Astrocyte (in vitro differentiated cells and primary cell): ENCODE measurements at regions not wholly inside any gene's neighbourhood (a gene's known extent, or its start where the extent isn't known, plus 50 kb on each side); places are given as distances from the start of the nearest gene placed in this dataset.

Experiments
- DNase-seq: peaks from one replicate; pipeline ENCODE4 v3.0.0-alpha.2; 2010; ENCODE audit warnings: low read depth
- FAIRE-seq: peaks from 2 replicates; lab custom pipeline; 2011; peaks lifted over from hg19 to GRCh38; lab: Jason Lieb, UNC
- H2AFZ ChIP-seq: 2 replicates; pipeline ENCODE4 v1.6.0; 2012; ENCODE audit warnings: low read depth, low read length, inconsistent platforms
- H3K27ac ChIP-seq: 2 replicates; pipeline ENCODE4 v1.5.1; 2011; ENCODE audit warnings: low read depth, low read length, inconsistent platforms
- H3K27me3 ChIP-seq: 2 replicates; pipeline ENCODE4 v1.6.0; 2011; ENCODE audit warnings: low read length, inconsistent platforms; ENCODE audit not compliant: insufficient read depth
- H3K36me3 ChIP-seq: 2 replicates; pipeline ENCODE4 v1.5.1; 2011; ENCODE audit warnings: low read length, inconsistent platforms; ENCODE audit not compliant: insufficient read depth
- H3K4me1 ChIP-seq: 2 replicates; pipeline ENCODE4 v1.5.1; 2011; ENCODE audit warnings: low read length, inconsistent platforms; ENCODE audit not compliant: insufficient read depth
- H3K4me2 ChIP-seq: 2 replicates; pipeline ENCODE4 v1.6.0; 2012; ENCODE audit warnings: low read length, inconsistent platforms
- H3K4me3 ChIP-seq: 2 replicates; pipeline ENCODE4 v1.5.1; 2011; ENCODE audit warnings: low read depth, mild to moderate bottlenecking, low read length, inconsistent platforms; ENCODE audit not compliant: insufficient read depth
- H3K79me2 ChIP-seq: 2 replicates; pipeline ENCODE4 v1.6.0; 2012; ENCODE audit warnings: mild to moderate bottlenecking, low read length, inconsistent platforms; ENCODE audit not compliant: insufficient read depth
- H3K9ac ChIP-seq: 2 replicates; pipeline ENCODE4 v1.6.0; 2012; ENCODE audit warnings: mild to moderate bottlenecking, low read length, inconsistent platforms
- H3K9me3 ChIP-seq: 2 replicates; pipeline ENCODE4 v1.5.1; 2012; ENCODE audit warnings: low read depth, mild to moderate bottlenecking, low read length, inconsistent platforms; ENCODE audit not compliant: insufficient read depth
- H4K20me1 ChIP-seq: 2 replicates; pipeline ENCODE4 v1.6.0; 2012; ENCODE audit warnings: low read length, inconsistent platforms; ENCODE audit not compliant: insufficient read depth
- H3K27ac Mint-ChIP-seq: one replicate; pipeline ENCODE4 v1.8.0; 2021; ENCODE audit warnings: mild to moderate bottlenecking, mixed read lengths; ENCODE audit not compliant: unreplicated experiment
- H3K27me3 Mint-ChIP-seq: one replicate; pipeline ENCODE4 v1.8.0; 2021; ENCODE audit warnings: low read depth, mixed read lengths; ENCODE audit not compliant: unreplicated experiment
- H3K36me3 Mint-ChIP-seq: one replicate; pipeline ENCODE4 v1.8.0; 2021; ENCODE audit warnings: low read depth, mixed read lengths; ENCODE audit not compliant: unreplicated experiment
- H3K4me1 Mint-ChIP-seq: one replicate; pipeline ENCODE4 v1.8.0; 2021; ENCODE audit warnings: low read depth, mixed read lengths; ENCODE audit not compliant: unreplicated experiment
- H3K4me3 Mint-ChIP-seq: one replicate; pipeline ENCODE4 v1.8.0; 2021; ENCODE audit warnings: mild to moderate bottlenecking, moderate library complexity, mixed read lengths; ENCODE audit not compliant: unreplicated experiment
- H3K9me3 Mint-ChIP-seq: one replicate; pipeline ENCODE4 v1.8.0; 2021; ENCODE audit warnings: mild to moderate bottlenecking, mixed read lengths; ENCODE audit not compliant: unreplicated experiment
- EZH2 ChIP-seq: IDR thresholded peaks from 2 replicates; pipeline ENCODE4 v1.6.1; 2012; ENCODE audit warnings: mild to moderate bottlenecking, low read length, inconsistent platforms; ENCODE audit not compliant: insufficient read depth
- TF ChIP-seq, protein P1 (sequence below): IDR thresholded peaks from 2 replicates; pipeline ENCODE4 v1.5.1; 2011; ENCODE audit warnings: low read depth, mild to moderate bottlenecking, inconsistent platforms, low read length, moderate library complexity; ENCODE audit not compliant: insufficient read depth

DNA sequence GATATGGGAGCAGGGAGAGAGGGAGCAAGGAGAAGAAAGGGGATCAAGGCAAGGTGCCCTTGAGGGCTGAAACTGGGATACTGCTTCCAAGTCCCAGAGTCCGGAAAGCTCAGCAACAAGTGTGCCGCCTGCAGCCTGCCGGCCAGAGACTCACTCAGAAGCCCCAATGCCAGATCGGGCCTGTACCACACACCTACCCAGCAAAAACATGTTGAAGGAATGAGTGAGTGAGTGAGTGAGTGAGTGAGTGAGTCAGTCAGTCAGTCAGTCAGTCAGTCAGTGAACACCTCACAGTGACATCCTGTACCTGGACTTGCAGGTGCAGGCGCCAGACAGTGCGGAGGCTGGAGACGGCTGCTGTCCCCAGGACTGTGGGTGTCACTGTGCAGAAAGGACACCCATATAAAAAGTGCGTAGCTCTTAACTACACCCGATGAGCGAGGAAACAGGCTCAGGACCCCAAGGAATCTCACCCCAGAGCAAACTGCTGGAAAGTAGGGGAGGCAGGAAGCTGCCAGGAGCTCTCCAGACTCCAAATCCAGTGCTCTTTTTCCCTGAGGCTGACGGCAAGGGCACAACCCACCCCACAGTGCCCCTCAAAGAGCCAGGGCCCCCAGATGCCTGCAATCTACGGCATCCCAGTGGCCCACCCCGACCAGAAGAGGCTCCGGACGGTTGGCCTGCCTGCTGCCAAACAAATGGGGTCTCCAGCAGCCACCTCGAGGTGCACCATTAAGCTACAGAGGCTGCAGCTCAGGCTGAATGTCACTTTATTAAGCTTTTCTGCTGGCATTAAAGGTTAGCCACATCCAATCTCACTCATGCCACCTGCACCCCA is 261.7 kb downstream of the NPHP4 start:
- H3K4me1 ChIP-seq = no peaks in the 10 kb centered on the region
- no peak overlapping the region for H3K4me3 Mint-ChIP-seq

DNA sequence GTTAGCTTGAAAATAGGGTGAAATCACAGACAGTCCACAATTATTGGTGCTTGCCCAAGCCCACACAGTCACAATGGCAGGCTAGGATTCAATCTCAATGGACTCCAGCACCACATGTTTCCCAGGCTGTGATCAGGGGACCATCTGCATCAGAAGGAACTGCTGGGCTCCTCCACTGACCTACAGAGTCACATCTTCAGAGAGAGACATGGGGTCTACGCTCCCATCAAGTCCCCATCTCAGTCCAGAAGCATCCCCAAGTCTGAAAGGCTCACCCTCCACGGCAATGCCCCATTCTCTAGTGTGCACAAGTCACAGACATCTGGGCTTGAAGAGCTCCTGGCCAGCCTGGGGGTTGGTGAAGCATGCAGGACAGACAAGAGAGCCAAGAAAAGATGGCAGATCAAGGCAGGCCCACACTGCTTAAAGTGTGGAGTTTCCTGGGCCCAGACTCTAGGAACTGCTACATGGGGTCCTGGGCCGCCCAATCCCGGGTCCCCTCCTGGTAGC is 262.5 kb downstream of the NPHP4 start:
- no peak overlapping the region for H3K4me3 Mint-ChIP-seq
- TF ChIP-seq EZH2 = no peak
- TF ChIP-seq, protein P1, sequence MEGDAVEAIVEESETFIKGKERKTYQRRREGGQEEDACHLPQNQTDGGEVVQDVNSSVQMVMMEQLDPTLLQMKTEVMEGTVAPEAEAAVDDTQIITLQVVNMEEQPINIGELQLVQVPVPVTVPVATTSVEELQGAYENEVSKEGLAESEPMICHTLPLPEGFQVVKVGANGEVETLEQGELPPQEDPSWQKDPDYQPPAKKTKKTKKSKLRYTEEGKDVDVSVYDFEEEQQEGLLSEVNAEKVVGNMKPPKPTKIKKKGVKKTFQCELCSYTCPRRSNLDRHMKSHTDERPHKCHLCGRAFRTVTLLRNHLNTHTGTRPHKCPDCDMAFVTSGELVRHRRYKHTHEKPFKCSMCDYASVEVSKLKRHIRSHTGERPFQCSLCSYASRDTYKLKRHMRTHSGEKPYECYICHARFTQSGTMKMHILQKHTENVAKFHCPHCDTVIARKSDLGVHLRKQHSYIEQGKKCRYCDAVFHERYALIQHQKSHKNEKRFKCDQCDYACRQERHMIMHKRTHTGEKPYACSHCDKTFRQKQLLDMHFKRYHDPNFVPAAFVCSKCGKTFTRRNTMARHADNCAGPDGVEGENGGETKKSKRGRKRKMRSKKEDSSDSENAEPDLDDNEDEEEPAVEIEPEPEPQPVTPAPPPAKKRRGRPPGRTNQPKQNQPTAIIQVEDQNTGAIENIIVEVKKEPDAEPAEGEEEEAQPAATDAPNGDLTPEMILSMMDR = no peak
- H3K27me3 Mint-ChIP-seq = peaks cover 46% of the 10 kb centered on the region
- peaks cover 6% of the 10 kb centered on the region for H3K4me1 Mint-ChIP-seq
- H3K36me3 Mint-ChIP-seq = no peaks in the 10 kb centered on the region
- Histone ChIP-seq H3K4me1 (no peaks in the 10 kb centered on the region), H3K4me3 (no peak overlapping the region), H3K9me3 (no peaks in the 10 kb centered on the region), H4K20me1 (no peaks in the 10 kb centered on the region), H3K27me3 (no peaks in the 10 kb centered on the region), H3K4me2 (no peak overlapping the region), H3K36me3 (no peaks in the 10 kb centered on the region), H3K79me2 (no peaks in the 10 kb centered on the region), H3K9ac (no peak overlapping the region), H3K27ac (no peak overlapping the region), H2AFZ (no peak overlapping the region)
- DNase-seq (no peak), FAIRE-seq (no peak)
- H3K27ac Mint-ChIP-seq = no peak overlapping the region
- H3K9me3 Mint-ChIP-seq = no peaks in the 10 kb centered on the region

More for the DNA sequence above, 261.7 kb downstream of the NPHP4 start:
- H3K4me1 Mint-ChIP-seq = peaks cover 6% of the 10 kb centered on the region
- Histone ChIP-seq H3K4me3 (no peak overlapping the region), H3K27ac (no peak overlapping the region), H3K9me3 (no peaks in the 10 kb centered on the region), H3K36me3 (no peaks in the 10 kb centered on the region), H3K79me2 (no peaks in the 10 kb centered on the region), H3K4me2 (no peak overlapping the region), H3K9ac (no peak overlapping the region), H4K20me1 (no peaks in the 10 kb centered on the region), H2AFZ (no peak overlapping the region), H3K27me3 (no peaks in the 10 kb centered on the region)
- DNase-seq (no peak), FAIRE-seq (no peak)
- no peak overlapping the region for H3K27ac Mint-ChIP-seq
- H3K9me3 Mint-ChIP-seq = no peaks in the 10 kb centered on the region
- peaks cover 44% of the 10 kb centered on the region for H3K27me3 Mint-ChIP-seq
- TF ChIP-seq, protein P1 = no peak
- no peak for TF ChIP-seq EZH2
- no peaks in the 10 kb centered on the region for H3K36me3 Mint-ChIP-seq
